Vagina (tissue), 2 donors: ENCODE measurements at regions not wholly inside any gene's neighbourhood (a gene's known extent, or its start where the extent isn't known, plus 50 kb on each side); places are given as distances from the start of the nearest gene placed in this dataset.

ENCODE experiments used
- DNase-seq, 2 donors: peaks; one replicate each; pipeline ENCODE4 v3.0.0-alpha.2; 2017; ENCODE audit errors: extremely low spot score in 2 of 2
- H3K27ac ChIP-seq: fragments of 200-600 bp; sonication (generic); one replicate; pipeline ENCODE4 v1.5.1; 2019
- H3K27me3 ChIP-seq: fragments of 200-600 bp; sonication (generic); one replicate; pipeline ENCODE4 v1.5.1; 2019
- H3K36me3 ChIP-seq, 2 donors: fragments of 200-600 bp; sonication (generic); one replicate each; pipeline ENCODE4 v1.5.1; 2017 to 2019
- H3K4me1 ChIP-seq: fragments of 200-600 bp; sonication (generic); one replicate; pipeline ENCODE4 v1.5.1; 2019
- H3K4me3 ChIP-seq, 2 donors: fragments of 200-600 bp; sonication (generic); 1 replicate in 1 of 2; 2 replicates in 1 of 2; pipeline ENCODE4 v1.5.1; 2016 to 2019
- H3K9me3 ChIP-seq: fragments of 200-600 bp; sonication (generic); one replicate; pipeline ENCODE4 v1.5.1; 2019
- POLR2A ChIP-seq, 2 donors: fragments of 450-650 bp; IDR thresholded peaks; one replicate each; pipeline ENCODE4 v1.6.1; 2017; ENCODE audit warnings: antibody characterized with exemption in 2 of 2, mild to moderate bottlenecking in 2 of 2, moderate library complexity in 2 of 2
- POLR2AphosphoS5 ChIP-seq, 2 donors: sonication (generic); formaldehyde crosslinking; IDR thresholded peaks; one replicate each; pipeline ENCODE4 v1.9.0; 2017; ENCODE audit warnings: antibody characterized with exemption in 2 of 2, mild to moderate bottlenecking in 2 of 2, low read depth in 1 of 2; ENCODE audit not compliant: insufficient read depth in 1 of 2
- intact Hi-C: fragments of 100-400 bp; cut with DNase I; formaldehyde crosslinking; loops from one replicate; pipeline ENCODE4 v1.15.1; 2023
- TF ChIP-seq, protein P1 (sequence below), 3 experiments: fragments of 450-650 bp in 2 of 3; fragments of 200-600 bp in 1 of 3; sonication (generic) in 1 of 3; IDR thresholded peaks; one replicate each; pipeline ENCODE4 v1.5.1; 2017 to 2019; ENCODE audit warnings: antibody characterized with exemption in 3 of 3, mild to moderate bottlenecking in 2 of 3, moderate library complexity in 2 of 3

- TF ChIP-seq POLR2A (IDR thresholded peaks at IDR 0.05) = no peak
- no peak for TF ChIP-seq POLR2AphosphoS5 (IDR thresholded peaks at IDR 0.05; ENCODE audit: insufficient read depth in 1 of 2, low read depth in 1 of 2)
- Histone ChIP-seq H3K4me3 (no peak overlapping the region), H3K4me1 (peaks cover 6% of the 10 kb centered on the region), H3K27ac (no peak overlapping the region), H3K27me3 (no peaks in the 10 kb centered on the region), H3K36me3 (no peaks in the 10 kb centered on the region), H3K9me3 (no peaks in the 10 kb centered on the region)
- DNase-seq = no peak
- intact Hi-C loops = no loop called here
These were observed 80.3 kb upstream of the NOCT start for GRCh38 chr4:138935135-138935807.

DNA sequence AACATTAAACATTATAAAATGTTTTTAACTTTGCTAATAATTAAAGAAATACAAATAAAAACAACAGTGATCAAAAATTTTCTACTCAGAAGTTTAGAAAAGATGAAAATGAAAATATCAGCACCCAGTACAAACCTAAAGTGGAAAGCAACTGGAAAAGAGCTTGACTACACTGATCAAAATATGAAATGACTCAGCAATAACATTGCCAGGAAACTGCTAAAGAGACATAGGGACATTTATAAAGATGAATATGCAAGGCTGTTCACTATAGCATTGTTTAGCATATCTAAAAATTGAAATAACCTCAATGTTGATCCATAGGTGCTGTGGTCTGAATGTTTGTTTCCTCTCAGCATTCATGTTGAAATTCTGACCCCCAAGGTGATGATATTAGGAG is 88.5 kb upstream of the NOCT start:
- Histone ChIP-seq H3K27me3 (no peaks in the 10 kb centered on the region), H3K9me3 (no peaks in the 10 kb centered on the region), H3K36me3 (no peaks in the 10 kb centered on the region), H3K4me3 (no peak overlapping the region), H3K27ac (no peak overlapping the region), H3K4me1 (no peaks in the 10 kb centered on the region)
- TF ChIP-seq, protein P1, sequence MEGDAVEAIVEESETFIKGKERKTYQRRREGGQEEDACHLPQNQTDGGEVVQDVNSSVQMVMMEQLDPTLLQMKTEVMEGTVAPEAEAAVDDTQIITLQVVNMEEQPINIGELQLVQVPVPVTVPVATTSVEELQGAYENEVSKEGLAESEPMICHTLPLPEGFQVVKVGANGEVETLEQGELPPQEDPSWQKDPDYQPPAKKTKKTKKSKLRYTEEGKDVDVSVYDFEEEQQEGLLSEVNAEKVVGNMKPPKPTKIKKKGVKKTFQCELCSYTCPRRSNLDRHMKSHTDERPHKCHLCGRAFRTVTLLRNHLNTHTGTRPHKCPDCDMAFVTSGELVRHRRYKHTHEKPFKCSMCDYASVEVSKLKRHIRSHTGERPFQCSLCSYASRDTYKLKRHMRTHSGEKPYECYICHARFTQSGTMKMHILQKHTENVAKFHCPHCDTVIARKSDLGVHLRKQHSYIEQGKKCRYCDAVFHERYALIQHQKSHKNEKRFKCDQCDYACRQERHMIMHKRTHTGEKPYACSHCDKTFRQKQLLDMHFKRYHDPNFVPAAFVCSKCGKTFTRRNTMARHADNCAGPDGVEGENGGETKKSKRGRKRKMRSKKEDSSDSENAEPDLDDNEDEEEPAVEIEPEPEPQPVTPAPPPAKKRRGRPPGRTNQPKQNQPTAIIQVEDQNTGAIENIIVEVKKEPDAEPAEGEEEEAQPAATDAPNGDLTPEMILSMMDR (IDR thresholded peaks at IDR 0.05) = no peak
- TF ChIP-seq POLR2AphosphoS5 (IDR thresholded peaks at IDR 0.05; ENCODE audit: insufficient read depth in 1 of 2, low read depth in 1 of 2) (no peak), POLR2A (IDR thresholded peaks at IDR 0.05) (no peak)
- intact Hi-C loops = no loop called here
- no peak for DNase-seq

- TF ChIP-seq, protein P1 (IDR thresholded peaks at IDR 0.05) = no peak
- TF ChIP-seq POLR2AphosphoS5 (IDR thresholded peaks at IDR 0.05; ENCODE audit: insufficient read depth in 1 of 2, low read depth in 1 of 2) (no peak), POLR2A (IDR thresholded peaks at IDR 0.05) (no peak)
These were observed 90.1 kb upstream of the NOCT start for GRCh38 chr4:138925495-138925894.

DNA sequence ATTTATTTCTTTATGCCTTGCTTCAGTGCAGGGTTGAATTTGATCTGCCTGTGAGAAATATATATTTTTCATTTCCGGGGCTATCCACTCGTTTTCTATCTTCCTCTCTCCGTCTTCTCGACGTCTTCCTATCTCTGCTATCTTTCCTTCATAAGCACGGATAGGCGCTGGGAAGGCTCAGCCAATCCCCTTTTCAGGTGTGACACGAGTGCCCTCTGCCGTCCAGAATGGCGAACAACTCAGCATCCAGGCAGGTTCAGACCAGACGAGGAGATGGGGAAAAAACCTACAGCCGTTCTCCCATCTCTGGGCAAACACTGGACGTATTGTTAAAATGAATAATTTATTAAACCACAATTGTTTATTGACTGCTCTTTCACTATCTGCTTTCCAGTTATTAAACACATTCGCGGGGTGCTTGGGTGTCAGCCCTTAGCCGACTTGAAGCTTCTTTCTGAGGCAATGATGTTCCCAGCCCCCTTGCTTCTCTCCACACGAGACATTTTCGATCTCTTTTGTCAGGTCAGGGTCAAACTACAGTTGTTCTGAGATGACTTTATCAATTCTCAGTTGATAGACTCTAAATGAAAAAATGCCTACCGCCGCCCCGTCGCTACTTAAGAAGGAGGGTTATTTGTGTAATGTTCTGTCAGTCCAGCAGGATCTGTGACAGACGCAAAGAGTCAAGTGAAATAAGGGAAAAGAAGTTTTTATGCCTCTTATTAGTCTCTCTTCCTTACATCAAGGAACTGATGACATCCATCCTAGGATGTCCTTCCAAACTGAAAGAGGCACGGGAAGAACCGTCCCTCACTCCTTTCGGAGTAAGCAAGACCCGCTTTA is 96.3 kb upstream of the NOCT start:
- DNase-seq = no peak
- intact Hi-C loops = no loop called here
- Histone ChIP-seq H3K4me1 (no peaks in the 10 kb centered on the region), H3K36me3 (no peaks in the 10 kb centered on the region), H3K9me3 (no peaks in the 10 kb centered on the region), H3K27me3 (no peaks in the 10 kb centered on the region), H3K4me3 (no peak overlapping the region), H3K27ac (no peak overlapping the region)
- TF ChIP-seq, protein P1 (IDR thresholded peaks at IDR 0.05) = peak in 1 of 3 experiments; percentile 27
- TF ChIP-seq POLR2AphosphoS5 (IDR thresholded peaks at IDR 0.05; ENCODE audit: insufficient read depth in 1 of 2, low read depth in 1 of 2) = no peak

More at GRCh38 chr4:138925495-138925894, 90.1 kb upstream of the NOCT start:
- intact Hi-C loops = no loop called here
- H3K4me3 ChIP-seq = no peak overlapping the region
- H3K36me3 ChIP-seq = no peaks in the 10 kb centered on the region
- no peaks in the 10 kb centered on the region for H3K9me3 ChIP-seq
- DNase-seq = no peak
- H3K27me3 ChIP-seq = no peaks in the 10 kb centered on the region
- H3K4me1 ChIP-seq = no peaks in the 10 kb centered on the region
- no peak overlapping the region for H3K27ac ChIP-seq

GRCh38 chr4:138918169-138918869 is 97.3 kb upstream of the NOCT start:
- Histone ChIP-seq H3K27ac (no peak overlapping the region), H3K27me3 (no peaks in the 10 kb centered on the region), H3K4me3 (no peak overlapping the region), H3K4me1 (no peaks in the 10 kb centered on the region), H3K9me3 (no peaks in the 10 kb centered on the region), H3K36me3 (no peaks in the 10 kb centered on the region)
- TF ChIP-seq, protein P1 (IDR thresholded peaks at IDR 0.05) = no peak
- no peak for TF ChIP-seq POLR2A (IDR thresholded peaks at IDR 0.05)
- TF ChIP-seq POLR2AphosphoS5 (IDR thresholded peaks at IDR 0.05; ENCODE audit: insufficient read depth in 1 of 2, low read depth in 1 of 2) = no peak
- no peak for DNase-seq
- intact Hi-C loops = no loop called here
